H1 (cell line): ENCODE measurements at regions not wholly inside any gene's neighbourhood (a gene's known extent, or its start where the extent isn't known, plus 50 kb on each side); places are given as distances from the start of the nearest gene placed in this dataset.
A peak's percentile ranks its signal among the peaks of the same experiment; 100 is the strongest.

ENCODE experiments used
- CTCF ChIA-PET: fragments of 300-600 bp; sonication (Branson Sonifier 250); formaldehyde crosslinking; loops from one replicate; lab custom pipeline; 2021; ENCODE audit not compliant: partially characterized antibody; lab: Charles Lee
- POLR2A ChIA-PET: fragments of 300-600 bp; sonication (Branson Sonifier 250); formaldehyde crosslinking; loops from one replicate; lab custom pipeline; 2021; ENCODE audit warnings: inconsistent platforms; ENCODE audit not compliant: partially characterized antibody; lab: Charles Lee
- DNase-seq, 2 experiments: peaks; one replicate each; pipeline versions ENCODE4 v3.0.0 to v3.0.0-alpha.2; 2010 to 2022; ENCODE audit warnings: low spot score in 2 of 2, low read depth in 1 of 2, mixed read lengths in 1 of 2
- FAIRE-seq: peaks from 2 replicates; lab custom pipeline; 2011; peaks lifted over from hg19 to GRCh38; lab: Jason Lieb, UNC
- H2AFZ ChIP-seq: 2 replicates; pipeline ENCODE4 v1.8.1; 2012; ENCODE audit warnings: low read length, inconsistent platforms
- H2AK5ac ChIP-seq: 2 replicates; pipeline ENCODE4 v1.6.1; 2013; ENCODE audit warnings: low read depth, low read length
- H2BK120ac ChIP-seq: replicated peaks from 2 replicates; pipeline ENCODE3; 2013; ENCODE audit warnings: low read depth, low read length, inconsistent platforms
- H2BK12ac ChIP-seq: 2 replicates; pipeline ENCODE4 v1.6.1; 2013; ENCODE audit warnings: low read depth, low read length
- H2BK15ac ChIP-seq: 2 replicates; pipeline ENCODE4 v1.6.1; 2013; ENCODE audit warnings: low read length
- H2BK20ac ChIP-seq: 2 replicates; pipeline ENCODE4 v1.6.1; 2013; ENCODE audit warnings: low read length
- H2BK5ac ChIP-seq: 2 replicates; pipeline ENCODE4 v1.6.1; 2013; ENCODE audit warnings: low read depth, low read length
- H3K14ac ChIP-seq: 2 replicates; pipeline ENCODE4 v1.6.1; 2013; ENCODE audit warnings: inconsistent platforms; ENCODE audit not compliant: insufficient read length
- H3K18ac ChIP-seq: 2 replicates; pipeline ENCODE4 v1.6.1; 2013; ENCODE audit warnings: low read length; ENCODE audit errors: extremely low read depth
- H3K23ac ChIP-seq: 2 replicates; pipeline ENCODE4 v1.6.1; 2013; ENCODE audit warnings: inconsistent platforms; ENCODE audit not compliant: insufficient read length
- H3K23me2 ChIP-seq: 2 replicates; pipeline ENCODE4 v1.6.1; 2013; ENCODE audit warnings: low read depth, low read length
- H3K27ac ChIP-seq: 2 replicates; pipeline ENCODE4 v1.6.1; 2011; ENCODE audit warnings: low read depth, low read length, inconsistent platforms
- H3K27me3 ChIP-seq, 4 experiments: replicated peaks in 1 of 4; 1 replicate in 1 of 4; 2 replicates in 3 of 4; pipeline versions ENCODE4 v1.6.1 to v1.8.1; 2011 to 2013; ENCODE audit warnings: low read length in 3 of 4, mild to moderate bottlenecking in 3 of 4, inconsistent platforms in 2 of 4, mixed read lengths in 2 of 4, moderate library complexity in 1 of 4; ENCODE audit not compliant: control insufficient read depth in 3 of 4, insufficient read depth in 3 of 4; ENCODE audit errors: extremely low read depth in 1 of 4
- H3K36me3 ChIP-seq, 4 experiments: 2 replicates each; pipeline versions ENCODE4 v1.6.1 to v1.8.1; 2011 to 2013; ENCODE audit warnings: mild to moderate bottlenecking in 4 of 4, low read length in 3 of 4, moderate library complexity in 2 of 4, control low read depth in 1 of 4, inconsistent platforms in 1 of 4; ENCODE audit not compliant: insufficient read depth in 4 of 4, control insufficient read depth in 2 of 4
- H3K4ac ChIP-seq: replicated peaks from 2 replicates; pipeline ENCODE3; 2013; ENCODE audit warnings: low read length, low read depth, mixed read lengths, inconsistent platforms; ENCODE audit not compliant: insufficient read length
- H3K4me1 ChIP-seq, 4 experiments: replicated peaks in 1 of 4; 1 replicate in 1 of 4; 2 replicates in 3 of 4; pipeline versions ENCODE4 v1.6.1 to v1.8.1; 2011 to 2013; ENCODE audit warnings: low read length in 3 of 4, inconsistent platforms in 2 of 4, mixed read lengths in 1 of 4; ENCODE audit not compliant: insufficient read depth in 4 of 4, control insufficient read depth in 3 of 4
- H3K4me2 ChIP-seq, 2 experiments: 2 replicates each; pipeline versions ENCODE4 v1.6.1 to v1.8.1; 2011 to 2013; ENCODE audit warnings: low read depth in 2 of 2, low read length in 2 of 2, control low read depth in 1 of 2, inconsistent platforms in 1 of 2, mild to moderate bottlenecking in 1 of 2; ENCODE audit not compliant: insufficient read depth in 1 of 2
- H3K4me3 ChIP-seq, 4 experiments: fragments of 200-600, 300-600 bp in 1 of 4; sonication (generic), shearing (Covaris generic), sonication (Bioruptor Twin) in 1 of 4; 2 replicates each; pipeline versions ENCODE4 v1.5.1 to v1.8.1; 2011 to 2016; ENCODE audit warnings: low read length in 4 of 4, low read depth in 3 of 4, control low read depth in 2 of 4, inconsistent platforms in 2 of 4, mild to moderate bottlenecking in 2 of 4, mixed read lengths in 1 of 4, moderate library complexity in 1 of 4; ENCODE audit not compliant: insufficient read depth in 2 of 4; ENCODE audit errors: extremely low read depth in 1 of 4
- H3K56ac ChIP-seq: replicated peaks from 2 replicates; pipeline ENCODE3; 2013; ENCODE audit warnings: low read depth, mild to moderate bottlenecking, mixed read lengths, low read length, inconsistent platforms; ENCODE audit not compliant: insufficient read length
- H3K79me1 ChIP-seq: 2 replicates; pipeline ENCODE4 v1.6.1; 2013; ENCODE audit warnings: low read depth, low read length, control low read depth
- H3K79me2 ChIP-seq, 2 experiments: 2 replicates each; pipeline versions ENCODE4 v1.6.1 to v1.8.1; 2012 to 2013; ENCODE audit warnings: low read length in 2 of 2, mild to moderate bottlenecking in 2 of 2, inconsistent platforms in 1 of 2; ENCODE audit not compliant: insufficient read depth in 2 of 2, control insufficient read depth in 1 of 2
- H3K9ac ChIP-seq, 4 experiments: replicated peaks in 1 of 4; 1 replicate in 1 of 4; 2 replicates in 3 of 4; pipeline versions ENCODE4 v1.6.1 to v1.8.1; 2011 to 2013; ENCODE audit warnings: low read depth in 3 of 4, low read length in 3 of 4, control low read depth in 2 of 4, mild to moderate bottlenecking in 2 of 4, moderate library complexity in 2 of 4, inconsistent platforms in 1 of 4; ENCODE audit errors: extremely low read depth in 1 of 4
- H3K9me3 ChIP-seq, 2 experiments: 2 replicates each; pipeline versions ENCODE4 v1.6.1 to v1.8.1; 2012 to 2013; ENCODE audit warnings: mild to moderate bottlenecking in 2 of 2, moderate library complexity in 2 of 2, control low read depth in 1 of 2, inconsistent platforms in 1 of 2, low read depth in 1 of 2, low read length in 1 of 2, mixed read lengths in 1 of 2; ENCODE audit not compliant: insufficient read depth in 2 of 2
- H4K20me1 ChIP-seq, 2 experiments: replicated peaks in 1 of 2; 2 replicates each; pipeline versions ENCODE3 to v1.8.1; 2011 to 2013; ENCODE audit warnings: inconsistent platforms in 2 of 2, low read length in 2 of 2, mild to moderate bottlenecking in 1 of 2; ENCODE audit not compliant: insufficient read depth in 2 of 2, control insufficient read depth in 1 of 2
- H4K5ac ChIP-seq: 2 replicates; pipeline ENCODE4 v1.6.1; 2013; ENCODE audit warnings: low read length, low read depth, mixed read lengths, inconsistent platforms; ENCODE audit not compliant: insufficient read length
- H4K8ac ChIP-seq: 2 replicates; pipeline ENCODE4 v1.8.0; 2013; ENCODE audit warnings: mild to moderate bottlenecking, moderate library complexity, low read length, inconsistent platforms; ENCODE audit not compliant: insufficient read depth; ENCODE audit errors: extremely low read depth
- H4K91ac ChIP-seq: replicated peaks from 2 replicates; pipeline ENCODE3; 2013; ENCODE audit warnings: low read length, mixed read lengths, inconsistent platforms; ENCODE audit not compliant: insufficient read length
- RAD21 ChIP-seq, 2 experiments: IDR thresholded peaks in 1 of 2; conservative IDR thresholded peaks in 1 of 2; 2 replicates each; pipeline ENCODE4 v1.6.1; 2011; ENCODE audit warnings: low read depth in 2 of 2, low read length in 2 of 2, improper control_type of control experiment in 1 of 2, inconsistent platforms in 1 of 2, mild to moderate bottlenecking in 1 of 2, moderate library complexity in 1 of 2
- SIX5 ChIP-seq: IDR thresholded peaks from 2 replicates; pipeline ENCODE4 v1.6.1; 2011; ENCODE audit warnings: mild to moderate bottlenecking, low read depth, low read length
- TEAD4 ChIP-seq: IDR thresholded peaks from 2 replicates; pipeline ENCODE4 v1.6.1; 2012; ENCODE audit warnings: low read depth, low read length, inconsistent platforms, mixed read lengths
- WGBS, 2 experiments: shearing (Covaris generic) in 1 of 2; methylation state at CpG; one replicate each; pipeline versions ENCODE4 v1.1.6 to v1.1.7; 2013 to 2015; ENCODE audit warnings: low lambda C conversion rate in 2 of 2, mixed read lengths in 2 of 2, inconsistent platforms in 1 of 2, low coverage in 1 of 2, missing lambda C conversion rate in 1 of 2; ENCODE audit not compliant: insufficient replicate concordance in 2 of 2, insufficient coverage in 1 of 2, insufficient read length in 1 of 2; ENCODE audit errors: extremely low coverage in 1 of 2, missing lambda C conversion rate in 1 of 2; 5-methylcytosine and 5-hydroxymethylcytosine counted together
- TF ChIP-seq, protein P1 (sequence below), 3 experiments: IDR thresholded peaks; 1 replicate in 2 of 3; 2 replicates in 1 of 3; pipeline versions ENCODE4 v1.5.1 to v1.6.1; 2011; ENCODE audit warnings: low read length in 3 of 3, mild to moderate bottlenecking in 3 of 3, inconsistent platforms in 2 of 3, low read depth in 1 of 3, moderate library complexity in 1 of 3; ENCODE audit not compliant: insufficient read depth in 1 of 3; ENCODE audit errors: control extremely low read depth in 1 of 3

DNA sequence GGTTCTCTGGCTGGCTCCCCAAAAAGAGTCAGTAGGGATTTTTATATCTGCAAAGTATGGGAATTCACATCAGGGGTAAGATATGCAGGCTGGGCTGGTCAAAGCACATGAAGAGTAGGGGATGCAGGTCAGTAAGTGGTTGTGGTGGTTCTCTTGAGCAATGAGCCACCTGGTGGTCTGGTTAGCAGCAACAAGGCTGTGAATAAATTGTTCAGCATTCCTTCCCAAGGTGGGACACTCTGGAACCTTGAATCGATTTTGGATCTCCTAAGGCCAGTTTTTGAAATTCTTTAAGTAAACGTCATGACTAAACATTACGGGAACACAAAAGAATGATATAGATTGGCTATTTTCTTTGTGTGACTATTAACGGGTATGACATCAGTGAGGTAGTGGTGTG, 563.0 kb upstream of the NEGR1 start:
- H3K79me2 ChIP-seq: no peaks in the 10 kb centered on the region
- H2AK5ac ChIP-seq: no peak overlapping the region
- no peaks in the 10 kb centered on the region for H3K23me2 ChIP-seq
- peak; percentile 77 for FAIRE-seq
- no peaks in the 10 kb centered on the region for H3K79me1 ChIP-seq
- no peak overlapping the region for H3K4me2 ChIP-seq
- peak overlapping the region; percentile 81; the same call in 1 of the 2 replicates for H2BK20ac ChIP-seq
- H2AFZ ChIP-seq: no peak overlapping the region
- peak overlapping the region; percentile 80; the same call in 1 of the 2 replicates for H2BK5ac ChIP-seq
- ChIA-PET POLR2A (interaction anchor here (1.5 kb wide), 1 partner anchor 15 kb away, joined by 4 read pairs; no protein-coding TSS in a partner anchor), CTCF (interaction anchor here (0.9 to 2.8 kb wide), 9 partner anchors 8 to 120 kb away, joined by 3 to 20 read pairs (median 5); no protein-coding TSS in a partner anchor)
- H3K23ac ChIP-seq: no peak overlapping the region
- no peak overlapping the region for H2BK120ac ChIP-seq
- no peak overlapping the region for H3K27ac ChIP-seq
- no peak overlapping the region for H3K4me3 ChIP-seq
- H3K18ac ChIP-seq: no peak overlapping the region; the same call in 1 of the 2 replicates
- H3K4ac ChIP-seq: no peak overlapping the region
- H2BK15ac ChIP-seq: no peak overlapping the region; the same call in 1 of the 2 replicates
- 87% methylated on average over 4 of the region's 4 CpGs; no CpG with 5 or more reads in 1 of the 2 experiments for WGBS, 2 experiments
- no peaks in the 10 kb centered on the region for H3K9me3 ChIP-seq
- H4K8ac ChIP-seq: no peak overlapping the region
- H3K27me3 ChIP-seq: no peaks in the 10 kb centered on the region
- no peak overlapping the region for H4K91ac ChIP-seq
- H3K9ac ChIP-seq: no peak overlapping the region
- H3K4me1 ChIP-seq: peaks cover 0 to 5% (median 2%) of the 10 kb centered on the region in 4 experiments; a peak in 3 of 7 replicates
- H4K20me1 ChIP-seq: no peaks in the 10 kb centered on the region
- no peaks in the 10 kb centered on the region for H3K36me3 ChIP-seq
- H3K56ac ChIP-seq: no peak overlapping the region
- no peak overlapping the region for H3K14ac ChIP-seq
- peak; percentile 74 to 77 for TF ChIP-seq RAD21 (IDR thresholded peaks at IDR 0.05 in 1 of 2, conservative IDR thresholded peaks at IDR 0.05 in 1 of 2; ENCODE audit: low read depth in 2 of 2, low read length in 2 of 2)
- TF ChIP-seq SIX5: no peak
- TF ChIP-seq, protein P1, sequence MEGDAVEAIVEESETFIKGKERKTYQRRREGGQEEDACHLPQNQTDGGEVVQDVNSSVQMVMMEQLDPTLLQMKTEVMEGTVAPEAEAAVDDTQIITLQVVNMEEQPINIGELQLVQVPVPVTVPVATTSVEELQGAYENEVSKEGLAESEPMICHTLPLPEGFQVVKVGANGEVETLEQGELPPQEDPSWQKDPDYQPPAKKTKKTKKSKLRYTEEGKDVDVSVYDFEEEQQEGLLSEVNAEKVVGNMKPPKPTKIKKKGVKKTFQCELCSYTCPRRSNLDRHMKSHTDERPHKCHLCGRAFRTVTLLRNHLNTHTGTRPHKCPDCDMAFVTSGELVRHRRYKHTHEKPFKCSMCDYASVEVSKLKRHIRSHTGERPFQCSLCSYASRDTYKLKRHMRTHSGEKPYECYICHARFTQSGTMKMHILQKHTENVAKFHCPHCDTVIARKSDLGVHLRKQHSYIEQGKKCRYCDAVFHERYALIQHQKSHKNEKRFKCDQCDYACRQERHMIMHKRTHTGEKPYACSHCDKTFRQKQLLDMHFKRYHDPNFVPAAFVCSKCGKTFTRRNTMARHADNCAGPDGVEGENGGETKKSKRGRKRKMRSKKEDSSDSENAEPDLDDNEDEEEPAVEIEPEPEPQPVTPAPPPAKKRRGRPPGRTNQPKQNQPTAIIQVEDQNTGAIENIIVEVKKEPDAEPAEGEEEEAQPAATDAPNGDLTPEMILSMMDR (IDR thresholded peaks at IDR 0.05; ENCODE audit: control extremely low read depth in 1 of 3, insufficient read depth in 1 of 3, low read depth in 1 of 3, low read length in 3 of 3): peak; percentile 53 to 73 (median 64)
- peak; percentile 28; the same call in 1 of the 2 replicates for TF ChIP-seq TEAD4
- H4K5ac ChIP-seq: no peak overlapping the region
- no peak for DNase-seq
- peak overlapping the region; percentile 20; the same call in 1 of the 2 replicates for H2BK12ac ChIP-seq
